Lung (tissue), 11 donors: ENCODE measurements at regions not wholly inside any gene's neighbourhood (a gene's known extent, or its start where the extent isn't known, plus 50 kb on each side); places are given as distances from the start of the nearest gene placed in this dataset.

Experiments used
- ATAC-seq: fragments of 200-7000 bp; cut with Tn5 transposase; one replicate; pipeline ENCODE4 v1.9.1; 2020; ENCODE audit warnings: moderate number of reproducible peaks; ENCODE audit not compliant: insufficient read depth, low FRiP score
- DNase-seq, 3 donors: peaks; one replicate each; pipeline ENCODE4 v3.0.0-alpha.2; 2013 to 2017
- H3K27ac ChIP-seq, 2 donors: one replicate each; pipeline ENCODE4 v1.5.1; 2013; ENCODE audit warnings: mild to moderate bottlenecking in 2 of 2, moderate library complexity in 2 of 2, control low read depth in 1 of 2, inconsistent platforms in 1 of 2, low read depth in 1 of 2, low read length in 1 of 2
- H3K27me3 ChIP-seq, 3 donors: one replicate each; pipeline ENCODE4 v1.5.1; 2013; ENCODE audit warnings: low read length in 2 of 3; ENCODE audit not compliant: control insufficient read depth in 3 of 3, insufficient read depth in 3 of 3
- H3K36me3 ChIP-seq, 4 donors: one replicate each; pipeline ENCODE4 v1.5.1; 2013; ENCODE audit warnings: low read length in 4 of 4, mild to moderate bottlenecking in 1 of 4, moderate library complexity in 1 of 4; ENCODE audit not compliant: control insufficient read depth in 4 of 4, insufficient read depth in 4 of 4
- H3K4me1 ChIP-seq, 5 donors: one replicate each; pipeline ENCODE4 v1.5.1; 2013; ENCODE audit warnings: low read length in 5 of 5, mild to moderate bottlenecking in 2 of 5, moderate library complexity in 1 of 5; ENCODE audit not compliant: control insufficient read depth in 5 of 5, insufficient read depth in 5 of 5
- H3K4me3 ChIP-seq: one replicate; pipeline ENCODE4 v1.5.1; 2013; ENCODE audit warnings: mild to moderate bottlenecking, control low read depth, moderate library complexity
- H3K9ac ChIP-seq, 2 donors: one replicate each; pipeline ENCODE4 v1.5.1; 2013; ENCODE audit warnings: low read length in 2 of 2, control low read depth in 1 of 2; ENCODE audit not compliant: insufficient read depth in 1 of 2
- H3K9me3 ChIP-seq, 4 donors: one replicate each; pipeline ENCODE4 v1.5.1; 2013; ENCODE audit warnings: low read length in 3 of 4, mild to moderate bottlenecking in 1 of 4, moderate library complexity in 1 of 4; ENCODE audit not compliant: control insufficient read depth in 4 of 4, insufficient read depth in 3 of 4
- WGBS, 2 donors: extraction: QIAGEN DNeasy Blood & Tissue Kit; methylation state at CpG; one replicate each; pipeline ENCODE4 v1.1.7; 2013; 5-methylcytosine and 5-hydroxymethylcytosine counted together
- TF ChIP-seq, protein P1 (sequence below): IDR thresholded peaks from 2 replicates; pipeline ENCODE4 v1.5.1; 2012; ENCODE audit warnings: mild to moderate bottlenecking; ENCODE audit errors: control extremely low read depth, extremely low read depth
- donor health status: control.
- donor health status: control.
- donor health status: Bipolar disorder and iron deficiency.
- donor health status: healthy.
- donor health status: DM: yes; HTN: yes; CAD: no.

DNA sequence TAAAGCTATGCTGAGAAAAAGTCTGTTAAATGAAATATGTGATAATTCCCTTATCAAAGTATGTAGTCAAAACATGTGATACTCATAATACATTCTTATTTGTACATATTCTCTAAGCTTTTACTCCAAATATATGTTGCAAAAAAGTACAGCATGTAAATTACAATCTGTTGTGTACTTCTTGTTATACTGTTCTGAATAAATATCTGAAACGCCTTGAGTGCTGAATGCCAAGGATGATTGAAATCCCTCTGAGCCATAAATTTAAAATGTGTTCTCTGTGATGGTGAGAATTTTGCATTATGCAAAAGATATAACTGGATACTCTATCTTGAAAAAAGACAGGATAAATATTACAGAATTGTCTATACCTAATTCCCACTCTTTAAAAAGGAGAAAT, 1128.0 kb downstream of the STPG2 start:
- ATAC-seq (no peak), DNase-seq (no peak)
- Histone ChIP-seq H3K36me3 (no peaks in the 10 kb centered on the region), H3K4me3 (no peak overlapping the region), H3K9ac (no peak overlapping the region), H3K27me3 (no peaks in the 10 kb centered on the region), H3K4me1 (no peaks in the 10 kb centered on the region), H3K27ac (no peak overlapping the region), H3K9me3 (no peaks in the 10 kb centered on the region)
- WGBS, 2 donors: 65 to 74% methylated on average over 1 of the region's 1 CpG
- TF ChIP-seq, protein P1, sequence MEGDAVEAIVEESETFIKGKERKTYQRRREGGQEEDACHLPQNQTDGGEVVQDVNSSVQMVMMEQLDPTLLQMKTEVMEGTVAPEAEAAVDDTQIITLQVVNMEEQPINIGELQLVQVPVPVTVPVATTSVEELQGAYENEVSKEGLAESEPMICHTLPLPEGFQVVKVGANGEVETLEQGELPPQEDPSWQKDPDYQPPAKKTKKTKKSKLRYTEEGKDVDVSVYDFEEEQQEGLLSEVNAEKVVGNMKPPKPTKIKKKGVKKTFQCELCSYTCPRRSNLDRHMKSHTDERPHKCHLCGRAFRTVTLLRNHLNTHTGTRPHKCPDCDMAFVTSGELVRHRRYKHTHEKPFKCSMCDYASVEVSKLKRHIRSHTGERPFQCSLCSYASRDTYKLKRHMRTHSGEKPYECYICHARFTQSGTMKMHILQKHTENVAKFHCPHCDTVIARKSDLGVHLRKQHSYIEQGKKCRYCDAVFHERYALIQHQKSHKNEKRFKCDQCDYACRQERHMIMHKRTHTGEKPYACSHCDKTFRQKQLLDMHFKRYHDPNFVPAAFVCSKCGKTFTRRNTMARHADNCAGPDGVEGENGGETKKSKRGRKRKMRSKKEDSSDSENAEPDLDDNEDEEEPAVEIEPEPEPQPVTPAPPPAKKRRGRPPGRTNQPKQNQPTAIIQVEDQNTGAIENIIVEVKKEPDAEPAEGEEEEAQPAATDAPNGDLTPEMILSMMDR: no peak

DNA sequence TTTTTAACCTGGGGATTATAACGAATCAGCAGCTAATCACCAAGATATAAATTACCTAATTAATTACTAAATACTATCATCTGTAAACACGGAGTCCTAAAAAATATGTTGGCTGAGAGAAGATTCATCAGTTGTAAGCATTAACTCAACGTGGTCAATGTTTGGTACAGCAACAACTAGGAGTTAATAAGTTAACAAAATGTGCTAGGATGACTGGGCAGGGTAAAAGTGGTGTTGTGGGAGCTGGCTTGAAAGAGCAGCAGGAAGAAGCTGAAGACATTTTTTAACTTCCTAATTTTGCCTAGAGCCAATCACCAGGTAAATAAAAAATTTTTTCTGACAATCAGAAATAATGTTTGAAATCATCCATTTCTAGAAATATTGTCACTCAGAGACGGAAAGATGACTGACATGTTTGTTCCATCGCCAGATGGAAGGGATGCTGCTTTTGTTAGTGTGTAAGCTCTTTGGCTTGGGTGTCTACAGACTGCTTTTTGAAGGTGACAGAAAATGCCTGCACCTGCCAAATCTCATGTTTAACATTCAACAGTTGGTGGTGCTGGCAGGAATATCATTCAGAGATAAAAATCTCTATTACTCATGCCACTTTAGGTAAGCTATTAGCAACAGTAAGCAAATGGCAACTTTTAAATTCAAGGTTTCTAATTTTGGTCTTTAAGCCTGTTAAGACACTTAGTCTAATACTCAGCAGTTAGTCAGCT, 1126.9 kb downstream of the STPG2 start:
- no peak for ATAC-seq
- Histone ChIP-seq H3K4me3 (no peak overlapping the region), H3K27me3 (no peaks in the 10 kb centered on the region), H3K9me3 (no peaks in the 10 kb centered on the region), H3K36me3 (no peaks in the 10 kb centered on the region), H3K4me1 (no peaks in the 10 kb centered on the region), H3K27ac (no peak overlapping the region), H3K9ac (no peak overlapping the region)
- no peak for DNase-seq
- WGBS, 2 donors: 65 to 69% methylated on average over 5 of the region's 5 CpGs
- TF ChIP-seq, protein P1: no peak

DNA sequence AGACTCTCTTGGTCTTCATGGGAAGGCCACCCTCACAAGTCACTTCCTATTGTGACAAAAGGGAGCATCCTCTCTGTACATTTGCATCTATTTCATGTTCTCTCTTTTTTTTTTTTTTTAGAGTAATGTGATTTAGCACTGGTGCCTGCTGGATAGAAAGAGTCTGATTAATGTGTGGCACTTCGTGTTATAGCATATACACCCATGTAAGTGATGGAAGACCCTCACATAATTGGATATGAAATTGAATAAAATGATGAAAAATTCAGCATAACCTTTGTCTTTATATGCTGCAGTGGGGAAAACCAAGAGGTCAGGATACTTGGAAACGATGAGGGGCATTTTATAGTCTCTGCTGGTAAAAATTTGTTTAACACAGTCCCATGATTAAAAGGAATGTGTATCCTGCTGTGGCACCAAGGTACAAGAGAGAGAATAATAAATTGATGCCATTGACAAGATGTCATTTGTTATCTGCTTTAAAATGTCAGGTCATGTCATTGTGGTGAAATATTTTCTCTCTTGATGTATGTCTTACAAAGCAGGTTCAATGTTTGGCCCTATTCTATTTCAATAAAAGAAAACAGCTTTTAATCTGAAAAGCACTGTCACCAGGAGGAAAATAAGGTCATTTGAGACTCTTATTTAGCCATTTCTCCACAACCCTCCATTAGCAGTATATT, 1115.4 kb downstream of the STPG2 start:
- Histone ChIP-seq H3K27me3 (no peaks in the 10 kb centered on the region), H3K4me1 (peaks cover 0 to 3% (median 0%) of the 10 kb centered on the region in 5 donors), H3K9ac (no peak overlapping the region), H3K36me3 (no peaks in the 10 kb centered on the region), H3K9me3 (peaks cover 0 to 2% (median 0%) of the 10 kb centered on the region in 4 donors), H3K4me3 (no peak overlapping the region), H3K27ac (no peak overlapping the region)
- DNase-seq: no peak
- 64 to 83% methylated on average over 2 of the region's 2 CpGs for WGBS, 2 donors
- TF ChIP-seq, protein P1: no peak
- ATAC-seq: no peak
